ENCODE measurements at regions not wholly inside any gene's neighbourhood (a gene's known extent, or its start where the extent isn't known, plus 50 kb on each side); places are given as distances from the start of the nearest gene placed in this dataset.

- no peak for TF ChIP-seq POLR2A (IDR thresholded peaks at IDR 0.05)
- no peak for TF ChIP-seq CTCF (IDR thresholded peaks at IDR 0.05 in 8 of 11, conservative IDR thresholded peaks at IDR 0.05 in 3 of 11)
These were observed 163.9 kb downstream of the TSEN15 start for GRCh38 chr1:184215274-184215925.

All from spleen (tissue), 7 donors.